Hepatocyte (in vitro differentiated cells): ENCODE measurements at regions not wholly inside any gene's neighbourhood (a gene's known extent, or its start where the extent isn't known, plus 50 kb on each side); places are given as distances from the start of the nearest gene placed in this dataset.
"Not testable (repeated sequence)": the region's sequence is repeated elsewhere in the genome, so short reads cannot be mapped to it uniquely, and the experiment has no call there.

Source experiments
- DNase-seq: peaks from one replicate; pipeline ENCODE4 v3.0.0-alpha.2; 2016; ENCODE audit warnings: low spot score
- H2AFZ ChIP-seq: fragments of 200-600 bp; sonication (generic); 2 replicates; pipeline ENCODE4 v1.6.0; 2016; ENCODE audit warnings: antibody characterized with exemption, mild to moderate bottlenecking
- H3K27ac ChIP-seq: fragments of 200-600 bp; sonication (generic); 2 replicates; pipeline ENCODE4 v1.5.1; 2016; ENCODE audit warnings: mild to moderate bottlenecking
- H3K27me3 ChIP-seq: fragments of 200-600 bp; sonication (generic); 2 replicates; pipeline ENCODE4 v1.6.1; 2016
- H3K36me3 ChIP-seq: fragments of 200-600 bp; sonication (generic); replicated peaks from 2 replicates; pipeline ENCODE4 v1.5.1; 2016; ENCODE audit warnings: low read depth; ENCODE audit not compliant: insufficient read depth
- H3K4me1 ChIP-seq: fragments of 200-600 bp; sonication (generic); 2 replicates; pipeline ENCODE4 v1.5.1; 2016; ENCODE audit warnings: mild to moderate bottlenecking, moderate library complexity; ENCODE audit not compliant: insufficient read depth
- H3K4me2 ChIP-seq: fragments of 200-600 bp; sonication (generic); 2 replicates; pipeline ENCODE4 v1.6.0; 2016
- H3K4me3 ChIP-seq: fragments of 200-600 bp; sonication (generic); 2 replicates; pipeline ENCODE4 v1.5.1; 2016; ENCODE audit warnings: mild to moderate bottlenecking
- H3K79me2 ChIP-seq: fragments of 200-600 bp; sonication (generic); 2 replicates; pipeline ENCODE4 v1.6.0; 2017; ENCODE audit warnings: mild to moderate bottlenecking
- H3K9me2 ChIP-seq: fragments of 200-600 bp; sonication (generic); replicated peaks from 2 replicates; pipeline ENCODE4 v1.6.0; 2017; ENCODE audit warnings: mild to moderate bottlenecking; ENCODE audit not compliant: insufficient read depth
- H3K9me3 ChIP-seq: fragments of 200-600 bp; sonication (generic); 2 replicates; pipeline ENCODE4 v1.5.1; 2016; ENCODE audit warnings: low read depth, mild to moderate bottlenecking
- H4K20me1 ChIP-seq: fragments of 200-600 bp; sonication (generic); 2 replicates; pipeline ENCODE4 v1.6.0; 2016; ENCODE audit warnings: mild to moderate bottlenecking; ENCODE audit not compliant: insufficient read depth, poor library complexity, severe bottlenecking
- CTCF ChIP-seq: fragments of 200-600 bp; sonication (generic); IDR thresholded peaks from 2 replicates; pipeline ENCODE4 v1.5.1; 2016; ENCODE audit warnings: antibody characterized with exemption, mild to moderate bottlenecking; ENCODE audit not compliant: poor library complexity
- EZH2 ChIP-seq: fragments of 200-600 bp; sonication (generic); IDR thresholded peaks from 2 replicates; pipeline ENCODE4 v1.6.1; 2016; ENCODE audit warnings: antibody characterized with exemption, mild to moderate bottlenecking, borderline replicate concordance
- EZH2phosphoT487 ChIP-seq: fragments of 200-600 bp; sonication (generic); IDR thresholded peaks from one replicate; pipeline ENCODE4 v1.6.1; 2018; ENCODE audit warnings: antibody characterized with exemption, mild to moderate bottlenecking, low read depth, moderate library complexity; ENCODE audit not compliant: unreplicated experiment, severe bottlenecking
- WGBS: methylation state at CpG from one replicate; pipeline ENCODE4 v1.1.6; 2016; ENCODE audit warnings: low lambda C conversion rate; ENCODE audit errors: missing lambda C conversion rate; 5-methylcytosine and 5-hydroxymethylcytosine counted together

DNA sequence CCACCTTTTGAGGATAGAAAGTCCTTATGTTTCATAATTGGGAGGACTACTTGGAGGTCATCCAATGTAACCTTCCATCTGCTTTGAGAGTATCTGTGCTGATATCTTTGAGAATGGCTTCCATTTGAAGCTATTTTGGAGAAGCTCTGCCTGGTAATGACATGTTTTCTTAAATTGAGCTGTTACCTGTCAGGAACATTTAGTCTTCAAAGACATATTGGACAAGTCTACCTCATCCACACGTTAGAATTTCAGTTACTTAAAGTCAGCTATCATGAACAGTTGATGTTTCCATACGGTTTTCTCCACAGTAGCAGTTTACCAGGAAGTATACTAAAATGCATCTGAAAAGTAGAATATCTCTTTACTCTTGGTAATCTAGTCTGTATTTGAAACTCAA is 318.5 kb downstream of the EDEM1 start:
- H3K79me2 ChIP-seq, result no peaks in the 10 kb centered on the region
- no peaks in the 10 kb centered on the region for H3K9me3 ChIP-seq
- no peak for DNase-seq
- no peaks in the 10 kb centered on the region for H4K20me1 ChIP-seq
- TF ChIP-seq EZH2phosphoT487, result no peak
- no peak for TF ChIP-seq EZH2
- TF ChIP-seq CTCF, result no peak
- no peaks in the 10 kb centered on the region for H3K9me2 ChIP-seq
- H3K27ac ChIP-seq, result no peak overlapping the region
- H2AFZ ChIP-seq, result no peak overlapping the region
- no peaks in the 10 kb centered on the region for H3K36me3 ChIP-seq
- H3K4me1 ChIP-seq, result no peaks in the 10 kb centered on the region
- no peak overlapping the region for H3K4me2 ChIP-seq
- H3K27me3 ChIP-seq, result no peaks in the 10 kb centered on the region
- H3K4me3 ChIP-seq, result no peak overlapping the region
- 80% methylated on average over 2 of the region's 2 CpGs for WGBS

DNA sequence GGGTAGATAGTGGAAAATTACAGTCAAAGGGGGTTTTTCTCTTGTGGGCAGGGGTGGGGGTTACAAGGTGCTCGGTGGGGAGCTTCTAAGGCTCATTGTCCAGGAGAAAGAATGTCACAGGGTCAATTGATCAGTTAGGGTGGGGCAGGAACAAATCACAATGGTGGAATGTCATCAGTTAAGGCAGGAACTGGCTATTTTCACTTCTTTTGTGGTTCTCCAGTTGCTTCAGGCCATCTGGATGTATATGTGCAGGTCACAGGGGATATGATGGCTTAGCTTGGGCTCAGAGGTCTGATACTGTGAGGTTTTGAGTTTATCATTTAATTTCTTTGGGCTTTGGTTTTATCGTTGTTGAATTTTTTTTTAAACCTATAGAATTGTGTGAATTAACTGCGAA is 321.4 kb downstream of the EDEM1 start:
- not testable (repeated sequence) for H3K36me3 ChIP-seq, H3K27me3 ChIP-seq, H2AFZ ChIP-seq, H3K79me2 ChIP-seq, H3K27ac ChIP-seq, H3K9me2 ChIP-seq, H3K4me1 ChIP-seq, H3K9me3 ChIP-seq, H4K20me1 ChIP-seq, H3K4me3 ChIP-seq, H3K4me2 ChIP-seq, DNase-seq
- WGBS, result 82% methylated on average over 3 of the region's 3 CpGs

DNA sequence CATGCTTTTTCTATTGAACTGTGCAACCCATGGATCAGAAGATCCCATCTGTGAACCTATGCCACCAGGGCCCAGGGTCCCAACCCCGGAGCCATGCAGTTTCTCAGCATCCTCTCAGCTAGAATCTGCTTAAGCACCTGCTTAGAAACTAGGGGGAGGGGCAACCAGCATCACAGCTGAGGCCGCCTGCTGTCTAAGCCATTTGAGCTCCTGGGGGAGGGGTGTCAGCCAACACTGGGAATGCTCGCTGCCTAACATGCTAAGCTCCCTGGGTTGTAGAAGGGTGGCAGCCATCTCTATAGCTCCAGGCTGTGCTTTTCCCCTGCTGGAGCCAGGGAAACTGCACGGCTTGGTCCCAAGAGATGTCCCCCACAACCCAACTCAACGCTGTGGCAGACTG is 322.8 kb downstream of the EDEM1 start:
- H3K27me3 ChIP-seq, result no peaks in the 10 kb centered on the region
- DNase-seq, result no peak
- no peaks in the 10 kb centered on the region for H3K79me2 ChIP-seq
- WGBS, result 82% methylated on average over 5 of the region's 5 CpGs
- H3K27ac ChIP-seq, result no peak overlapping the region
- H3K9me2 ChIP-seq, result no peaks in the 10 kb centered on the region
- no peaks in the 10 kb centered on the region for H3K9me3 ChIP-seq
- no peaks in the 10 kb centered on the region for H3K36me3 ChIP-seq
- no peak overlapping the region for H3K4me2 ChIP-seq
- no peaks in the 10 kb centered on the region for H4K20me1 ChIP-seq
- no peak for TF ChIP-seq EZH2phosphoT487
- TF ChIP-seq EZH2, result no peak
- TF ChIP-seq CTCF, result no peak
- H3K4me1 ChIP-seq, result no peaks in the 10 kb centered on the region
- H3K4me3 ChIP-seq, result no peak overlapping the region
- H2AFZ ChIP-seq, result no peak overlapping the region

- no peaks in the 10 kb centered on the region for H3K36me3 ChIP-seq
- no peak overlapping the region for H3K4me2 ChIP-seq
- H3K4me3 ChIP-seq, result no peak overlapping the region
- no peak for DNase-seq
- no peaks in the 10 kb centered on the region for H3K4me1 ChIP-seq
- H3K9me2 ChIP-seq, result no peaks in the 10 kb centered on the region
- H3K79me2 ChIP-seq, result no peaks in the 10 kb centered on the region
- H3K27ac ChIP-seq, result no peak overlapping the region
- no peaks in the 10 kb centered on the region for H4K20me1 ChIP-seq
- no peak for TF ChIP-seq CTCF
- no peak for TF ChIP-seq EZH2
- no peak for TF ChIP-seq EZH2phosphoT487
- 87% methylated on average over 4 of the region's 4 CpGs for WGBS
- H3K27me3 ChIP-seq, result no peaks in the 10 kb centered on the region
- H3K9me3 ChIP-seq, result no peaks in the 10 kb centered on the region
- H2AFZ ChIP-seq, result no peak overlapping the region
These were observed 330.4 kb downstream of the EDEM1 start for GRCh38 chr3:5517921-5518320.
